ENCODE measurements at regions not wholly inside any gene's neighbourhood (a gene's known extent, or its start where the extent isn't known, plus 50 kb on each side); places are given as distances from the start of the nearest gene placed in this dataset.
"Not testable (repeated sequence)": the region's sequence is repeated elsewhere in the genome, so short reads cannot be mapped to it uniquely, and the experiment has no call there.

- DNase-seq (ENCODE audit: low spot score) = no peak
- H3K4me3 ChIP-seq = no peak overlapping the region
- TF ChIP-seq, protein P1, sequence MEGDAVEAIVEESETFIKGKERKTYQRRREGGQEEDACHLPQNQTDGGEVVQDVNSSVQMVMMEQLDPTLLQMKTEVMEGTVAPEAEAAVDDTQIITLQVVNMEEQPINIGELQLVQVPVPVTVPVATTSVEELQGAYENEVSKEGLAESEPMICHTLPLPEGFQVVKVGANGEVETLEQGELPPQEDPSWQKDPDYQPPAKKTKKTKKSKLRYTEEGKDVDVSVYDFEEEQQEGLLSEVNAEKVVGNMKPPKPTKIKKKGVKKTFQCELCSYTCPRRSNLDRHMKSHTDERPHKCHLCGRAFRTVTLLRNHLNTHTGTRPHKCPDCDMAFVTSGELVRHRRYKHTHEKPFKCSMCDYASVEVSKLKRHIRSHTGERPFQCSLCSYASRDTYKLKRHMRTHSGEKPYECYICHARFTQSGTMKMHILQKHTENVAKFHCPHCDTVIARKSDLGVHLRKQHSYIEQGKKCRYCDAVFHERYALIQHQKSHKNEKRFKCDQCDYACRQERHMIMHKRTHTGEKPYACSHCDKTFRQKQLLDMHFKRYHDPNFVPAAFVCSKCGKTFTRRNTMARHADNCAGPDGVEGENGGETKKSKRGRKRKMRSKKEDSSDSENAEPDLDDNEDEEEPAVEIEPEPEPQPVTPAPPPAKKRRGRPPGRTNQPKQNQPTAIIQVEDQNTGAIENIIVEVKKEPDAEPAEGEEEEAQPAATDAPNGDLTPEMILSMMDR (IDR thresholded peaks at IDR 0.05) = no peak
- H3K36me3 ChIP-seq = no peaks in the 10 kb centered on the region
- no peaks in the 10 kb centered on the region for H3K4me1 ChIP-seq (ENCODE audit: control insufficient read depth in 1 of 2, low read depth in 2 of 2)
- H3K27me3 ChIP-seq (replicated peaks; ENCODE audit: insufficient read depth) = no peaks in the 10 kb centered on the region
- H3K27ac ChIP-seq = no peak overlapping the region
- peaks cover 3% of the 10 kb centered on the region for H3K9me3 ChIP-seq
- no peak for ATAC-seq (ENCODE audit: insufficient number of reproducible peaks, low FRiP score, low read depth)
Measured at GRCh38 chr15:44861917-44862316, 94.6 kb upstream of the TERB2 start.

DNA sequence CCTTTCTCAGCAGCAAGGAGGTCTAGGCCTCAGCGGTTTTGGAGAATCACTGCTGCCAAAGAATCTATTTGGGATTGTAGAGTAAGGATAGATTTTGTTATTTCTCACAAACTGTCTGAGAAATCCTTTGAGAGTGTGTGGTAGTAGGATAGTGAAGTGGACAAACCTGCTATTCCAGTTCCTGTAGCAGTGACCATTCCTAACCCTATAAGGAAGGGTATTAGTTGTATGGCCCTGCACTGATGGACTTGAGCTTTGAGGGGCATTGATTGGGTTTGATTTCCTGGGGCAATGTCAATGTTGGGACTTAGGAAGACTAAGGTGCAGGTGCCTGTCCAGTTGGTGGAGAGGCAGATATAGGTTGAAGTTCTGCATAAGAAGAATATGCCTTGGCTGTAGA lies 93.6 kb upstream of the TERB2 start:
- H3K9me3 ChIP-seq; H3K4me1 ChIP-seq (ENCODE audit: control insufficient read depth in 1 of 2, low read depth in 2 of 2); H3K27ac ChIP-seq; H3K4me3 ChIP-seq; DNase-seq (ENCODE audit: low spot score); H3K27me3 ChIP-seq (replicated peaks; ENCODE audit: insufficient read depth); H3K36me3 ChIP-seq; ATAC-seq (ENCODE audit: insufficient number of reproducible peaks, low FRiP score, low read depth): not testable (repeated sequence)

DNA sequence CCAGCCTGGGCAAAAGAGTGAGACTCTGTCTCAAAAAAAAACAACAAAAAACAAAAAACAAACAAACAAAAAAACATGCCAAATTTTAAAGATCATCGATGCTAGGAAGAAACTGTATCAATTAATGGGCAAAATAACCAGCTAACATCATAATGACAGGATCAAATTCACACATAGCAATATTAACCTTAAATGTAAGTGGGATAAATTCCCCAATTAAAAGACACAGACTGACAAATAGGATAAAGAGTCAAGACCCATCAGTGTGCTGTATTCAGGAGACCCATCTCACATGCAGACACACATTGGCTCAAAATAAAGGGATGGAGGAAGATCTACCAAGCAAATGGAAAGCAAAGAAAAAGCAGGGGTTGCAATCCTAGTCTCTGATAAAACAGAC lies 88.4 kb upstream of the TERB2 start:
- not testable (repeated sequence) for H3K36me3 ChIP-seq; H3K4me1 ChIP-seq (ENCODE audit: control insufficient read depth in 1 of 2, low read depth in 2 of 2); ATAC-seq (ENCODE audit: insufficient number of reproducible peaks, low FRiP score, low read depth); DNase-seq (ENCODE audit: low spot score); H3K4me3 ChIP-seq; H3K27ac ChIP-seq; H3K27me3 ChIP-seq (replicated peaks; ENCODE audit: insufficient read depth); H3K9me3 ChIP-seq

- not testable (repeated sequence) for H3K4me3 ChIP-seq; H3K27me3 ChIP-seq (replicated peaks; ENCODE audit: insufficient read depth); ATAC-seq (ENCODE audit: insufficient number of reproducible peaks, low FRiP score, low read depth); H3K9me3 ChIP-seq; H3K36me3 ChIP-seq; DNase-seq (ENCODE audit: low spot score); H3K27ac ChIP-seq; H3K4me1 ChIP-seq (ENCODE audit: control insufficient read depth in 1 of 2, low read depth in 2 of 2)
Measured at GRCh38 chr15:44870125-44870524, 86.4 kb upstream of the TERB2 start.

- TF ChIP-seq, protein P1 (IDR thresholded peaks at IDR 0.05) = no peak
- ATAC-seq (ENCODE audit: insufficient number of reproducible peaks, low FRiP score, low read depth) = no peak
- Histone ChIP-seq H3K4me3 (no peak overlapping the region), H3K27me3 (replicated peaks; ENCODE audit: insufficient read depth) (no peaks in the 10 kb centered on the region), H3K36me3 (no peaks in the 10 kb centered on the region), H3K4me1 (ENCODE audit: control insufficient read depth in 1 of 2, low read depth in 2 of 2) (no peaks in the 10 kb centered on the region), H3K27ac (no peak overlapping the region), H3K9me3 (peaks cover 11% of the 10 kb centered on the region)
- DNase-seq (ENCODE audit: low spot score) = no peak
Measured at GRCh38 chr15:44873103-44873502, 83.4 kb upstream of the TERB2 start.

- no peaks in the 10 kb centered on the region for H3K27me3 ChIP-seq (replicated peaks; ENCODE audit: insufficient read depth)
- DNase-seq (ENCODE audit: low spot score) (no peak), ATAC-seq (ENCODE audit: insufficient number of reproducible peaks, low FRiP score, low read depth) (no peak)
- H3K36me3 ChIP-seq = no peaks in the 10 kb centered on the region
- peaks cover 11% of the 10 kb centered on the region for H3K9me3 ChIP-seq
- no peak overlapping the region for H3K4me3 ChIP-seq
- no peak overlapping the region for H3K27ac ChIP-seq
- H3K4me1 ChIP-seq (ENCODE audit: control insufficient read depth in 1 of 2, low read depth in 2 of 2) = no peaks in the 10 kb centered on the region
- TF ChIP-seq, protein P1 (IDR thresholded peaks at IDR 0.05) = no peak
Measured at GRCh38 chr15:44879066-44879465, 77.4 kb upstream of the TERB2 start.

GRCh38 chr15:44882499-44882968 lies 74.0 kb upstream of the TERB2 start:
- TF ChIP-seq, protein P1 (IDR thresholded peaks at IDR 0.05) = no peak
- H3K36me3 ChIP-seq = no peaks in the 10 kb centered on the region
- ATAC-seq (ENCODE audit: insufficient number of reproducible peaks, low FRiP score, low read depth) (no peak), DNase-seq (ENCODE audit: low spot score) (no peak)
- H3K4me3 ChIP-seq = no peak overlapping the region
- no peaks in the 10 kb centered on the region for H3K4me1 ChIP-seq (ENCODE audit: control insufficient read depth in 1 of 2, low read depth in 2 of 2)
- no peaks in the 10 kb centered on the region for H3K9me3 ChIP-seq
- no peaks in the 10 kb centered on the region for H3K27me3 ChIP-seq (replicated peaks; ENCODE audit: insufficient read depth)
- no peak overlapping the region for H3K27ac ChIP-seq

Measured in thoracic aorta (tissue), 2 donors.